ENCODE measurements at regions not wholly inside any gene's neighbourhood (a gene's known extent, or its start where the extent isn't known, plus 50 kb on each side); places are given as distances from the start of the nearest gene placed in this dataset.
"Not testable (repeated sequence)": the region's sequence is repeated elsewhere in the genome, so short reads cannot be mapped to it uniquely, and the experiment has no call there.

DNA sequence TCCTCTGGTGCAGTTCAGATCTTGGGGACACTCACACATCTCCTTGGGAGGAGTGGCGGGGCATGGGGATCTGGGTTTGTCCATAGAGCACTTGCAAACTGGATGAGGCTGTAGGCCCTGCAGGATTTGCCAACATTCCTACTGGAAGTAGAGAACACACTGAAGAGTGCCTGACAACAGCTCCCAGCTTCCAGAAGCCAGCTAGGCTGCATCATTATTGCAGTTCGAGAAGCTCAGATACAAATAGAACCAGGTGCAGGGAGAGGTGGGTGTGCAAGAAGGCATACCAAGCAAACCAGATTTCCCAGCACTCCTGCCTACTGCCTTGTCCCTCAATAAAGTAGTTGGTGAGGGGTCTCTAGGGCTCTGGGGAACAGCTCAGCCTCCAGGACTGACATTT, 52.5 kb downstream of the RHOB start:
- no peak for DNase-seq

DNA sequence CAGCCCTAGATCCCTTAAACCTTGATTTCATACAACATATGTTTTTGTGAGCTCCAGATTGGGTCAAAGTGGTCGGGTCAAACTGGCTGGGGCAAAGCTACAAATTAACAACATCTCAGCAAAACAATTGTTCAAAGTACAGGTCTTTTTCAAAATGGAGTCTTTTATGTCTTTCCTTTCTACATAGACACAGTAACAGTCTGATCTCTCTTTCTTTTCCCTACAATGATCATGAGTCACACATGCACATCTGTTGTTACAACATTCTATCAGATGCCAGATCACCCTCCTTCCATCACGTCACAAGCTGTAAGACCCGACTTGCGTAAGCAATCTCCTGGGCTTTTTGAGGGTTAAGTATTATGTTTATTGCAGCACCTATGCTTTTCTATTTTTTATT, 55.1 kb downstream of the RHOB start:
- DNase-seq, result no peak

DNA sequence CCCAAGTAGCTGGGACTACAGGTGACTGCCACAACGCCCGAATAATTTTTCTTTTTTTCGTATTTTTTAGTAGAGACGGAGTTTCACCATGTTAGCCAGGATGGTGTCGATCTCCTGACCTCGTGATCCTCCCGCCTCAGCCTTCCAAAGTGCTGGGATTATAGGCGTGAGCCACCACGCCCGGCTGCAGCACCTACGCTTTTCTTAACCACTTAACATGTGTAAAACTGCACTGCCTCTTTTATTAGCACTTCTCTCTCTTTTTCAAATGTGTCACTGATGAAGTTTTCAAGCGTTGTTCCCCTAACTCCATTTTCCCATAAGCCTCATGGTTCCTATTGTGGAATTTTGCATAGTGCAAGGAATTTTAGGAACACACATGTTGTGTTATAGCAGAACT, 55.6 kb downstream of the RHOB start:
- DNase-seq, result not testable (repeated sequence)

DNA sequence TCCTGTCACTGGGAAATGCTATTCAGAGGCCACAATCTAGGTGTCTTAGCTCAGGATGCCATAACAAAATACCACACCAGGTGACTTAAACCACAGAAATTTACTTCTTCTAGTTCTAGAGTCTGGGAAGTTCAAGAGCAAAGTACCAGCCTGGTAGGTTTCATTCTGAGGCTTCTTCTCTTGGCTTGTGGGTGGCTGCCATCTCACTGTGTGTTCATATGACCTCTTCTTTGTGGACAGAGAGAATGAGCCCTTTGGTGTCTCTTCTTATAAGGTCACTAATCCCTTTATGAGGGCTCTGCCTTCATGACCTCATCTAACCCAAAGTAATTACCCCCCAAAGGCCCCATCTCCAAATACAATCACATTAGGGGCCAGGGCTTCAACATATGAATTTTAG, 57.3 kb downstream of the RHOB start:
- DNase-seq, result no peak

DNA sequence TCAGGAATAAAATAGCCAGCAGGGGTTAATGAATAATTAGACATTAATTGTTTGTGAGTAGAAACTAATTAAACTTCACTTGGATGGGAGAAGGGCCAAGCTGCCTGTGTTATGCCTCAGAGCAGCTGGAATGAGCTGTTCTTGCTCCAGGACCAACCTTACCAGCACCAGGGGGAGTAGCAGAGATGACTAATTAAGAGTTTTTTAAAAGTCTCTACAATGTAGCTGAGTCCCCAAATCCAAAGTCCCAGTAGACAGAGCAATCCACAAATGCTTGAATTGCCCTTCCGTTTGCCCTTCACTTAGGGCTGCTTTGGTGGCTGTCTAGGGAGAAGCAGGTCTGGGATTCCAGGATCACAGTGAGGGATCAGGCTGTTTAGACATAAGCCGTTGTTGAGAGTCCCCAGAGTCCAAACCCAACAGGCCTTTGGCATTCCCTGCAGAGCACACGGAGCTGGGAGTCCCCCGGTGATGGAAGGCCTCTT, 59.4 kb downstream of the RHOB start:
- no peak for DNase-seq

DNA sequence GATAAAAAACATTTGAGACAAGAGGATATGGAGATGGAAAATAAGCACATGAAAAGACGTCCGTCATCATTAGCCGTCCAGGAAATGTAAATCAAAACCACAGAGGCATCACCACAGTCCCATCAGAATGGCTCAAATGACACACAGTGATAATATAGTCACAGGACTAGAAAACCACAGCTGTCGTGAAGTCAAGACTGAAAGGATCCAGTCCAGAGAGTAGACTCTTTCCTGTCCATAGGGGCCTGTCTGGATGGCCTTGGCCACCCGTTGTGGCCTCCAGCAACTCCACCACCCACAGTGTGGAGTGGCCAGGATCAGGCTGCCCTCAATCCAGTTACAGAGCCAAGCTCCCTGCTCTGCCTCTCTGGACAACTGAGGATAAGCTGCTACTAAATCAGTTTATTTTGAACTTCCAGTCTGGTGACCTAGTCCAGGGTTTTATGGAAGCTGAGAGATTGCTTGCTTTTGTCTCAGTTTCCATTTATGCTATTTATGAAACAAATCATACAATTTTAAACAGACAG, 60.4 kb downstream of the RHOB start:
- DNase-seq, result peak; percentile 12

DNA sequence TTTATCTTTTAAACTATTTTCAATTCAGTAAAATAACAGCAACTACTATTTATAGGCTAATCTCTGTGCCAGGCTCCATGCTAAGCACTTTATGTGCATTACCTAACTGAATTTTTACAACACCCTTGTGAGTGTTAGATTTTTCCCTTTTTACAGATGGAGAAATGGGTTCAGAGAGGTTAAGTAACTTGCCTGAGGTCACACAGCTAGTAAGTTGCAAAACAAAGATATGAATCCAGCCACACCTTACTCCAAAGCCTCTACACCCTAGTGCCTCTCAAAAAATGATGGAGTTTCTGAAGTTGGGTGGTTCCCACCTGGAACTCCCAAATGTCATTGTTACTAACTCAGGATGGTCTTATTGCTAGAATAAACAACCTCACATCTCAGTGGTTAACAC, 60.8 kb downstream of the RHOB start:
- DNase-seq, result no peak

DNA sequence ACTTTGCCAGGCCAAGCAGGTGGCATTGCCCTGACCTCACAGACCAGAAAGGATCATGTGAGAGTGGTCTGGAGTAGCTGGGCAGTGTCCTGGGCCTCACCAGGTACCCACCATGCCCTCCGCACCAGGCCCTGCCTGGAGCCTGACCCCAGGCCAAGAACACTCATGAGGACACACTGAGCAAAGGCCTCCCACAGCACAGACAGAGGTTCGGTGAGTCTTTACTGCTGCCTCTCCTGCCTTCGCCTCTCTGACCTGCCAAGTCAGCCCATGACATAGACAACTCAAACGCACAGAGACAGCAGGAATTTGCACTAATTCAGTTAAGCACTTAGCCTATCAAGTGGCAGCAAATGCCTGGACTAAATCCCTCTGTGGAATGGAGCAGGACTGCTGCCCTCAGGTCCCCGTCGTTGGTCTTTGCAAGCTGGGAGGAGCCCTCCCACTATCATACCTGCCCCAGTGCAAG, 62.5 kb downstream of the RHOB start:
- DNase-seq, result no peak

DNA sequence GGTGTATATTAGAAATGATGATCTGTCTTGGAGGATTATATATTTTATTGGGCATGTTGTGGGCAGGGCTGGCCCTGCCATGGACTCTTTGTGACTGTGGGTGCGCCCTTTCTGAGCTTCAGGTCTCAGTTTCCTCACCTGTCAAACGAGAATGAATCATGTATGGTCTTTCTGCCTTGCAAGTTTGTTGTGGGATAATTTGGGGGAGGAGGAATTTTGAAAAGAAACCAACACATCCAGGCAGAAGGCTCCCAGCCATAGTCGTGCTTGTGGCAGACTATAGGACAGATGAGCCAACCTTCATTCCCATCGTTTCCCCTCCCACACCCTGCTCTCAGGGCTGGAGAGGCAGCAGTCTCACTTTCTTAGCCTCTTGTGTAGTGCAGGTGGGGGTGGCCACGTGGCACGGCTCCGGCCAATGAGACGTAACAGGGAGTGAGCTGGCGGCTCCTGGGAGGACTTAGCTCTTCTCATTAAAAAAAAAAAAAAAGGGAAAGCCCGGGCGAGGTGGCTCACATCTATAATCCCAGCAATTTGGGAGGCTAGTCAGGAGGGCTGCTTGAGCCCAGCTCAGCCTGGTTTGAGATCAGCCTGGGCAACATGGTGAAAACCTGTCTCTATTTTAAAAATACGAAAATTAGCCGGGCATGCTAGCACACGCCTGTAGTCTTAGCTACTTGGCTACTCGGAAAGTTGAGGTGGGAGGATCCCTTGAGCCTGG, 63.1 kb downstream of the RHOB start:
- DNase-seq, result no peak

DNA sequence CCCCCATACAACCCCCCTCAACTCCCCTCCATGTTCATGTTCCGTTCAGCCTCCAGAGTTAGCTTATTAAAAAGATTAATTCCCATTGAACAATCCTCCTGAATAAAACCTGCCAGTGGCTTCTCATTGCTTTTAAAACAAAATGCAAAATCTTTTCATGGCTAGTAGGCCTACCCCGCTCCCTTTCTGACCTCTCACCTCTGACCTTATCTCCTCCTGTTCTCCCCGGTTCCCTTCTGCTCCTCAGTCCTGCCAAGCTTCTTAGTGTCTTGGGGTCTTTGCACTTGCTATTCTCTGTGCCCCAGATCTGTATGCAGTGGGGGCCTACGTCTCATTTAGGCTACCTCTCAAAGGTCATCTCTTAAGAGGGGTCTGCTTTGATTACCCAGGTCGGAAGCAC, 64.3 kb downstream of the RHOB start:
- DNase-seq, result no peak

DNA sequence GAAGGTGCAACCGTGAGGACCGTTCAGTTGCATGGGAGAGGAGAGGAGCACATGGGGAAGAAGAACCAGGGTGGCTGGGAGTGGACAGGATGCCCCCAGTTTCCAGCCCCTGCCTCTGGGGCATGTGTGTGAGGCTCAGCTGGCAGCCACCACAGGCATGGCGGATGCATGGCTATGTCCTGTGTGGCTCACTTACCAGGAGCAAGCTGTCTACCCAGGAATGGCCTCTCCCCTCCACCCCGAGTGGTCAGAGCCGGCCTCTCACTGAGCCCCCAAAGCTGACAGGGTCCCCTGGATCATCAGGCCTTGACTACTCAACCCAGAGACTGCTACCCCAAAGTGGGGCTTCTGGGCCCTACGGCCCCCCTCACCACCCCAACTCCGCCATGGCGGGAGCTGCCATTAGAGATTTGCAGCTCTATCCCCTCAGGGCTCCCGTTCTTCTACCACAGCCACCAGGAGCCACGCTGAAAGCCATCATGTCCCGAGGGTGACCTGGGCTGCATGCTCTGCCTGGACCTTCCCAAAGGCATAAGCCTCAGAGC, 65.3 kb downstream of the RHOB start:
- DNase-seq, result no peak

DNA sequence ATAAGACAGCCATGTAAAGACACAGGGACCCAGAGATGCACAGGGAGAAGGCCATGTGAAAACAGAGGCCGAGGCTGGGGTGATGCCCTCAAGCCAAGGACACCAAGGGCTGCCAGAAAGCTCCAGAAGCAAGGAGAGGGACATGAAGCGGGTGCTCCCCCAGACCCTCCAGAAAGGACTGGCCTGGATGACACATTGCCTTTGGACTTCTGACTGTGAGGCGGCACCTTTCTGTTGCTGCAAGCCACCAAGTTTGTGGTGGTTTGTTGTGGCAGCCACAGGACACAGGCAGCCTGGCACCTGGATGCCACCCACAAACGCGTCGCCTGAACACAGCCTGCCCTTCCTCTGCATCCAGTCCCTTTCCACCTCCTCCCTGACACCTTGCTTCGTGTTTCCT, 67.1 kb downstream of the RHOB start:
- DNase-seq, result no peak

DNA sequence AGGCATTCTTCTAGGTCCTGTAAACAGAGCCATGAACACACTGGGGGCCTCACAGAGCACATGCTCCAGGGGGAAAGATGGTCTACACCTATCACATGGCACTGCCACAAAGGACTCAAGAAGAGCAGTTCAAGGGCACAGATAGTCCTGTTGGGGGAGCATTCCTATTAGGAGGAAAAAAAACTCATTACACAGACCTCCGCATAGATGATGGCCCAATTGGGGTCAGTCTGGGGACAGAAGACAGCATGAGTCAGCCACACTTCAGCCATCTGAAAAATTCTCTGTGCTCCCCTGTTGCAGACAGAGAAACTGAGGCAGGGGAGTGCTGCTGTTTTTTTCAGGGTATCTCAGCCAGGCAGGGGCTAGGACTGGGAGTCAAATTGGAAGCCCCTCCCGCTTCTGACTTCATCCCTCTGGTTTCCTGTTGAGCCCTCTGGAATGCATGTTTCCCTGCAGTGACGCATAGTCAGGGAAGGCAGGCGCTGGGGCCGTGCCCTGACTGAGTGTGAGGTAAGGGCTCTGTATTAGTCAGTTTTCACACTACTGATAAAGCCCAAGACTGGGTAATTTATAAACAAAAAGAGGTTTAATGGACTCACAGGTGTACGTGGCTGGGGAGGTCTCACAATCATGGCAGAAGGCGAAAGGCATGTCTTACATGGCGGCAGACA, 67.9 kb downstream of the RHOB start:
- DNase-seq, result no peak

DNA sequence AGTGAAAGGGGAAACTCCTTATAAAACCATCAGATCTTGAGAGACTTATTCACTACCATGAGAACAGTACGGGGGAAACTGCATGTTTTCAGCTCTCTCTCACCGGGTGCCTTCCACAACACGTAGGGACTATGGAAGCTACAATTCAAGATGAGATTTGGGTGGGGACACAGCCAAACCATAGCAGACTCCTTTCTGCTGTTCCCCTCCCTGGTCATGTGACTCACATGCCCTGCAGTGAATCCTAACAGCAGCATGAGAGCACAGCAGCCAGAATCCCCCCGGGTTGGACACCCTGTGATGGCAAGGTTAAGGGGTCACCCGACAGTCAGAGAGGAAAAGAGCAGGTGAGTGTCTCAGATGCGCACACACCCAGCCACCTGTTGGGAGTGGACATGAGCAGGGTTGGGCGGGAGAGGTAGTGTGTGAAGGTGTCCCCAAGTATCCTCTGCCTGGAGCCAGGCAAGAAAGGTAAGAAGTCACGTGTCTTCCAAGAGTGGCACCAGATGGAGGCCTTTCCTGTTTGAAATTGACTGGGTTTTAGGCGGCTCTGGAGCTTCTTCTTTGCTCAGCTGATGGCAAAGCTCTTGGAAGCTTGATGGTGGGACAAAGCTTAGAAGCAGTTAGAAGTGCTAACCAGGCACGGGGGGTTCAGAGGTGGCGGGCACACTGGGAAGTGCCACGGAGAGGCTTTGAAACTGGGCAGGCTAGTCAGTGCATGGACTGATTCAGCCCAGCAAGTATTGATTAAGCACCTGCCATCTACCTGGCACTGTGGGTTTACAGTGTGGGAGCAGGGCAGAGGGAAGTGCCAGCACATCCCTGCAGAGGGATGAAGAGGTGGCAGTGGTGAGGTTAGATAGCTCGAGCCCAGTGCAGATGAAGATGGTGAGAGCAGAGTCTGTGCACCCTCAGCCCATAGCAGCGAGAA, 68.7 kb downstream of the RHOB start:
- no peak for DNase-seq

DNA sequence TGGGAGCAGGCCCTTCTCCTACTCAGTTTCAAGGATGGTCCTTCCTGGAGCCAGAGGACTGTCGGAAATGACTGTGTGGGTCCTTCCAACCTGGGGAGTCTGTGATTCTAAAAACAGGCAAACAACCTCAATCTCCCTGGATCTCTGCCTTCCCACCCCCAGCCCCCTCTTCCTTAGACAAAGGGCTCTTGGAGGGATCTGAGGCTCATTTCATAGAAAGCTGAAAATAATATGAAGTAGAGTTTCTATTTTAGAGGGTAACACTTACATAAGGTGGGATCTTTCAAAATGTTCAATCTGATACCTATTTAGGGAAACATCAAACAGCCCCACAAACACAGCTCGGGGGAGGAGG, 69.4 kb downstream of the RHOB start:
- no peak for DNase-seq

DNA sequence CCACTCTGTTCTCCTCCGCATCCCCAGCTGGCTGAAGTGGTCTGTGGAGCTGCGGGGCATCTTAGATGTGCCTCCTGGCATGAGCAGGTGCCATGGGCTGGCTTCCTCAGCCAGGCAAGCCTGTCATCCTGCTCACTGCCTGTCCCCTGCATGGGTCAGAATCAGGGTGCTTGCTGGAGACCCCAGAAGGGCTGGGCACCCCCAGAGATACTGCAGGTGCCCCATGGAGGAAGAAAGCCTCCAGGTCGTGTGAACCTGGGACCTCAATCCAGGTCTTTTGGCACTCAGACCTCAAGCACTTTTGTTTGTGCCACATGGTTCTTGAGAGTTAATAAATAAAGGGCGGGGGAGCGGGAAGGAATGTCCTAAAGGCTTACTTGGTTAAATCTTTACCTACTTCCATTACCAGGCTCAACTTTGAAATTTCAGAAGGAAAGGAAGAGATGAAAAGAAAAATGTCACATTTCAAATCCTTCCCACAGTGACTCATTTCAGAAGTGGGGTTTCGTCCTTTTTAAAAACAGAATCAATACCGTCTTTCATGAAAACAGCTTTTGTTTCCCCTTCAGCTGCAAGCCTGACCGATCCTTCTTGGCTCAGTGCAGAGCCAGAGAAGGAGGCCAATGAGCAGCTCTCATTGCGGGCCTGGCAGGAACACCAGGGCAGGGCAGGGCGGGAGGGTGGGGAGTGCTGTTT, 69.9 kb downstream of the RHOB start:
- DNase-seq, result no peak

DNA sequence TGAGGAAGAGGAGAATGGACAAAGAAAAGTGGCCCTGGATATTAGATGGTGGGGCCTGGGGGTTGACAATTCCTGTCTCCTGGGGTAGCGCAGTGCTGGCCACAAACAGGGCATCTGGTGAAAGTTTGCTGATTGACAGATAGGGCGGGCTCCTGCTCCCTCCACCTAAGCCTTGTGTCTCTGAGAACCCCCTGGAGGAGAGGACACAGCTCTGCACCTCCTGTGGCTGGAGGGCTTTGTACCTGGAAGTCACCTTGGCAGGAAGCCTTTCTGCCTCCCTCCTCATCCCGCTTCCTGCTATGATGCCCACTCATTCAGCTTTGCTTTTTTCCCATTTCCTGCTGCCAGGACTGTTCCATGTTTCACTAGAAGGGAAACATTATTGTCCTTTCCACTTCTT, 72.4 kb downstream of the RHOB start:
- DNase-seq, result no peak

DNA sequence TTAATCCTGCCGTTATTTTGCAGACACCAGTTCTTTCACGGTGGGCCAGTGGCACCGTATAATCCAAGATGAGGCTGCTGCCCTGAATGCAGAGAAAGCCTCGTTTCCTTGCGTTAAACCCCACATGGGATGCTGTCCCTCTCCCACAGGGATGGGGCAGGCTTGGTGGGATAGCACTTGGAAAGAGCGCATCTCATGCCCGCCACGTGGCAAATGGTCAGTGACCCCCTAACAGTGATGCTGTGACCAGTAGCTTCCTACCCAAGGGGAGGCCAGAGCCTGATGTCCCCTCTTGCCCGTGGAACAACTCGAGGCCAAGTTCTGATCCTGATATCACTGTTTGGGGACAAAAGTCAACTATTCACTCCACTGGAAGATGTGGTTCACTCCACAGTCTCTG, 73.3 kb downstream of the RHOB start:
- no peak for DNase-seq

DNA sequence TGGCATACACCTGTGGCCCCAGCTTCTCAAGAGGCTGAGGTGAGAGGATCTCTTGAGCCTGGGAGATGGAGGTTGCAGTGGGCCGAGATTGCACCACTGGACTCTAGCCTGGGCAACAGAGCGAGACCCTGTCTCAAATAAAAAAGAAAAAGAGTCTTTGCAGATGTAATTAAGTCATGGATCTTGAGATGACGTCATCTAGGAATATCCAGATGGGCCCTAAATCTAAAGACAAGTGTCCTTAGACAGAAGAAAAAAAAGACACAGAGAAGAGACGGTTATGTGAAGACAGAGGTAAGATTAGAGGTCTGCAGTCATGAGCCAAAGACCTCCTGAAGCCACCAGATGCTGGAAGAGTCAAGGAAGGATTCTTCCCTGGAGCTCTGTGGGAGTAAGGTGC, 74.3 kb downstream of the RHOB start:
- no peak for DNase-seq

DNA sequence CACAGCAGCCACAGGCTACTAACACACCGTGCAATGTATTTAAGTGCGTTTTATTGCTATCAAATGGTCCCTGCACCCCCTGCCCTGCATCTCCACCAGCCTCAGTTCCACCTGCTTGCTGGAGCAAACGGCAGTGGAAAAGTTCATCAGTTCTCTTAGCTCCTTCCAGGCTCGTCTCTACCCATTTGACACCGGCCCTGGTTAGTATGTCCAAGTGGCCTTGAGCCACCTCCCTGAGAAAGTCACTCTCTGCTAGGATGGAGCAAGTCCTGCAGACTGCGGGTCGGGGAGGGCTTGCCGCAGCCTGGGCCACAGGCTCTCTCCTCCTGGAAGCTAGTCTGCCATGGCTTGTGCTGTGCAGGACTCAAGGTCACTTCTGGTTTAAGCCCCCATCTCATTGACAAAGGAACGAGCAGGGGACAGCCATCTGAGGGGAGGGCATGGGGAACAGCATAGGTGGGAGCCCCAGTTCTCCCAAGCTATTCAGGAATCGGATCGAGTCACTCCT, 74.9 kb downstream of the RHOB start:
- no peak for DNase-seq

DNA sequence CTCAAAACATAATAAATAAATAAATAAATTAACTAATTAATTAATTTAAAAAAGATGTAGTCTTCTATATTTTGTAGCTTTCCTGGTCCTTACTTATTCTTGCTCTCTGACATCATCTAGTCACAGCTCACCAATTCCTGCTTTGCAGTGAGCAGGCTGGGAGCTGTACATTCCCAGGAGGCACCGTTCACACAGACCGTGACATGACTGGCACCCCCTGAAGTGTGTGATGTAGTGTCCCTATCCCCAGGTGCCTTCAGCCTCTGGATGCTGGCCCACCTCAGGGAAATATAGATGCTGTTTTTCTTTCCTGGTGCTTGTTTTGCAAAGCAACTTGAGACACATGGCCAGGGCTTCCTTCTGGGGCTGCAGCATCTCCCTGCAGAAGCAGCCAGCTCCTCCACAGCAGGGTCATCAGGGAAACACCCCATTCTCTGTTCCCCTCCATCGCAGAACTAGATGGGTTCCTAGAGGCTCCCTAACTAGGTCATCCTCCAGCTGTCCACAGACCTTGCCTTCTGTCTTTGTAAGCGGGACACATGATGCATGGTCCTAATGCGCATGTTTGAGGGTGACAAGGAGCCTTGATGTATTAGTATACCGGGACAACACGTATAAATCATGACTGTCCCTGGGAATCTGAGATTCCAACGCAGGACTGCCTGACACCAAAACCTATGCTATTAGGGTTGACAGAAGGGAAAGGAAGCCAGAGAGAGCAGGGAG, 76.4 kb downstream of the RHOB start:
- DNase-seq, result no peak

DNA sequence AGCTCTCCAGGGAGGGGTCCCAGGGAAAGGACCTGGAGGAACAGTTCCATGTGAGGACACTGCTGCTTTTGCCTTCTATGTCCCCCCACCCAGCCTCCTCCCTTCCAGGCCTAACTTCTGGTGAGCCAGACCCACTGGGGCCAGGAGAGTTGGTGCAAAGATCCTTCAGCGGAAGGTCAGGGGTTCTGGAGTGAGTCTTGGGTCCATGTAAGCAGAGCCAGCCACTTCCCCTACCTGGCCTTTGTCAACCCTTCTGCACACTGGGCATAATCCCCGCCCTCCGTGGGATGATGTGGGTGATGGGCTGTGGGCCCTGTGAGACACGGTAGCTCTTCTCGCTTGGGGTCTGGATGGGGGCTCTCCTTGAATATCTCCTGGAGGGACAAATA, 76.9 kb downstream of the RHOB start:
- no peak for DNase-seq
